H1 (cell line): ENCODE measurements at regions not wholly inside any gene's neighbourhood (a gene's known extent, or its start where the extent isn't known, plus 50 kb on each side); places are given as distances from the start of the nearest gene placed in this dataset.
A peak's percentile ranks its signal among the peaks of the same experiment; 100 is the strongest.

Source experiments
- CTCF ChIP-seq, 3 experiments: IDR thresholded peaks; 1 replicate in 2 of 3; 2 replicates in 1 of 3; pipeline versions ENCODE4 v1.5.1 to v1.6.1; 2011; ENCODE audit warnings: low read length in 3 of 3, mild to moderate bottlenecking in 3 of 3, inconsistent platforms in 2 of 3, low read depth in 1 of 3, moderate library complexity in 1 of 3; ENCODE audit not compliant: insufficient read depth in 1 of 3; ENCODE audit errors: control extremely low read depth in 1 of 3
- E2F6 ChIP-seq: IDR thresholded peaks from 2 replicates; pipeline ENCODE4 v1.6.1; 2012; ENCODE audit warnings: inconsistent platforms
- NRF1 ChIP-seq: IDR thresholded peaks from 2 replicates; pipeline ENCODE4 v1.6.1; 2011; ENCODE audit warnings: mild to moderate bottlenecking, low read depth, low read length, improper control_type of control experiment
- RNF2 ChIP-seq: fragments of 200-900, 300-1000 bp; sonication (generic); IDR thresholded peaks from 2 replicates; pipeline ENCODE4 v1.7.1; 2016; ENCODE audit warnings: borderline replicate concordance, low read depth, mild to moderate bottlenecking, antibody characterized with exemption, low read length; ENCODE audit not compliant: poor library complexity, severe bottlenecking; ENCODE audit errors: missing control alignments
- RXRA ChIP-seq: IDR thresholded peaks from 2 replicates; pipeline ENCODE4 v1.6.1; 2011; ENCODE audit warnings: low read depth, mild to moderate bottlenecking, low read length, moderate library complexity; ENCODE audit not compliant: insufficient read depth
- USF2 ChIP-seq: IDR thresholded peaks from 2 replicates; pipeline ENCODE4 v1.6.1; 2011; ENCODE audit warnings: low read length, improper control_type of control experiment

GRCh38 chr1:234865171-234866006 lies 255.4 kb upstream of the IRF2BP2 start (continued):
- TF ChIP-seq CTCF (IDR thresholded peaks at IDR 0.05; ENCODE audit: control extremely low read depth in 1 of 3, insufficient read depth in 1 of 3, low read depth in 1 of 3, low read length in 3 of 3): peak in 1 of 3 experiments; percentile 21; a peak in 2 of 4 replicates
- TF ChIP-seq E2F6: no peak
- no peak for TF ChIP-seq RXRA
- TF ChIP-seq RNF2: no peak
- TF ChIP-seq NRF1: no peak
- no peak for TF ChIP-seq USF2
